ENCODE measurements at regions not wholly inside any gene's neighbourhood (a gene's known extent, or its start where the extent isn't known, plus 50 kb on each side); places are given as distances from the start of the nearest gene placed in this dataset.

GRCh38 chr2:187051350-187051749 is 202.4 kb upstream of the ZSWIM2 start:
- Histone ChIP-seq H3K79me1 (ENCODE audit: low read depth in 1 of 2, low read length in 2 of 2) (no peaks in the 10 kb centered on the region), H2BK5ac (ENCODE audit: low read depth, low read length, poor library complexity, severe bottlenecking) (no peak overlapping the region), H3K4me2 (ENCODE audit: low read depth, low read length) (no peak overlapping the region), H2AK9ac (replicated peaks; ENCODE audit: low read depth, low read length, poor library complexity) (no peak overlapping the region), H4K8ac (ENCODE audit: low read depth in 2 of 2, low read length in 2 of 2) (no peak overlapping the region), H2AFZ (replicated peaks; ENCODE audit: low read length, poor library complexity) (no peak overlapping the region), H3K18ac (ENCODE audit: low read depth, low read length) (no peak overlapping the region), H3K9me1 (ENCODE audit: insufficient read depth, low read length) (no peaks in the 10 kb centered on the region), H3K4ac (ENCODE audit: low read depth, low read length) (no peak overlapping the region), H2BK20ac (ENCODE audit: low read depth, low read length) (no peak overlapping the region), H2AK5ac (ENCODE audit: low read depth, low read length) (no peak overlapping the region), H3K27ac (ENCODE audit: insufficient read depth, low read length) (no peak overlapping the region), H3K36me3 (ENCODE audit: control insufficient read depth, insufficient read depth, low read length) (no peaks in the 10 kb centered on the region), H4K20me1 (ENCODE audit: insufficient read depth, low read length) (no peaks in the 10 kb centered on the region), H2BK15ac (ENCODE audit: low read depth, low read length) (no peak overlapping the region), H3K23ac (ENCODE audit: low read depth, low read length) (no peak overlapping the region), H3K9ac (ENCODE audit: low read depth, low read length) (no peak overlapping the region), H3K56ac (ENCODE audit: extremely low read depth, insufficient read depth, low read length) (no peak overlapping the region), H2BK120ac (ENCODE audit: low read depth, low read length) (no peak overlapping the region), H3K9me3 (ENCODE audit: control insufficient read depth, insufficient read depth, low read length) (no peaks in the 10 kb centered on the region; the same call in 1 of the 2 replicates), H4K5ac (ENCODE audit: low read depth, low read length) (no peak overlapping the region), H3K27me3 (ENCODE audit: control insufficient read depth, insufficient read depth, low read length) (no peaks in the 10 kb centered on the region), H4K91ac (ENCODE audit: insufficient read depth, low read depth, low read length) (no peak overlapping the region), H3K4me1 (ENCODE audit: control insufficient read depth, insufficient read depth, low read length) (no peaks in the 10 kb centered on the region), H3K4me3 (ENCODE audit: insufficient read depth, low read depth, low read length) (no peak overlapping the region), H3K14ac (replicated peaks; ENCODE audit: low read depth, low read length) (no peak overlapping the region)
- dilution Hi-C loops (cut with HindIII; ENCODE audit: low sequenced_read_pairs, unreplicated experiment) (no loop called here), in situ Hi-C loops (cut with MboI; ENCODE audit: low sequenced_read_pairs) (no loop called here), intact Hi-C loops (cut with micrococcal nuclease) (no loop called here)
- no CpG with 5 or more reads among the region's 1 CpG for WGBS, 2 experiments (ENCODE audit: extremely low coverage in 2 of 2, insufficient read length in 1 of 2)
- no peak for TF ChIP-seq SMC3 (IDR thresholded peaks at IDR 0.05; ENCODE audit: low read depth, low read length)
- TF ChIP-seq RFX5 (IDR thresholded peaks at IDR 0.05; ENCODE audit: low read depth, low read length), result no peak
- no peak for TF ChIP-seq POLR2A (IDR thresholded peaks at IDR 0.05; ENCODE audit: low read depth, low read length)
- no peak for TF ChIP-seq MXI1 (IDR thresholded peaks at IDR 0.05; ENCODE audit: borderline replicate concordance, low read depth, low read length)
- no peak for TF ChIP-seq ELK1 (IDR thresholded peaks at IDR 0.05; ENCODE audit: borderline replicate concordance, low read depth, low read length)
- TF ChIP-seq MAFK (IDR thresholded peaks at IDR 0.05; ENCODE audit: low read depth, low read length), result no peak
- TF ChIP-seq CEBPB (IDR thresholded peaks at IDR 0.05; ENCODE audit: low read depth, low read length), result no peak
- TF ChIP-seq RAD21 (IDR thresholded peaks at IDR 0.05; ENCODE audit: low read length), result no peak
- TF ChIP-seq RCOR1 (IDR thresholded peaks at IDR 0.05; ENCODE audit: insufficient replicate concordance, low read length), result no peak
- no peak for TF ChIP-seq FOS (IDR thresholded peaks at IDR 0.05; ENCODE audit: low read depth, low read length)
- no peak for ATAC-seq (ENCODE audit: low read depth)
- POLR2A ChIA-PET (ENCODE audit: unreplicated experiment), result no interaction called here
- no TSS peak for BruUV-seq (replicated peaks)
- CTCF ChIA-PET, result no interaction called here
- no peak for DNase-seq
